ENCODE measurements at regions not wholly inside any gene's neighbourhood (a gene's known extent, or its start where the extent isn't known, plus 50 kb on each side); places are given as distances from the start of the nearest gene placed in this dataset.

DNA sequence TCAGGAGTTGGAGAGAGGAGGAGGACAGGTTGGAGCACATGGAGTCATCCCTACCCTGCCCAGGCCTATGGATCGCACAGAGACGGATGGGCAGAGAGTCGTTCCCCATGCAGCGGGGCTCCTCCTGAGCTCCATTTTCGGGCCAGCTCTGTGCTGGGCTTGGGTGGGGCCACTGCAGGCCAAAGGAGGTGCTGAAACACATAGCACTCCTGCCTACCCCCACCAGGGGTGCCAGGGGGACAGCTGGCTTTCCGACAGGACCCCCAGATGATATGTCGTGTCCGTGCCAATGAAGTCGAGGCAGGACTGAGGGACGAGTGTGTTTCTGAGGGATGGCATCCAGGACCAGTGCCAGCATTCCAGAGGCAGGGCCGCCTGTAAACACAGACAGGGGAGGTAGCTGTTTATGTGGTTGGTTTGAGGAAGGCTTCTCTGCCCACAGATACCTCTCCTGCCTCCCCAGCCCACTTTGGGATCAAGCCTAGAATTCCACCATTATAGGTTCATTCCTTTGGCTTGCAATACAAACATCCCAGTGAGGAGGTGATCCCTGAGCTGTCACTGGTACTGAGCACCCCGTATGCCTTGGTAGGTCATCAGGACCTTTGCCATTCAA, 116.6 kb downstream of the GLI2 start:
- DNase-seq (ENCODE audit: low read depth): no peak

DNA sequence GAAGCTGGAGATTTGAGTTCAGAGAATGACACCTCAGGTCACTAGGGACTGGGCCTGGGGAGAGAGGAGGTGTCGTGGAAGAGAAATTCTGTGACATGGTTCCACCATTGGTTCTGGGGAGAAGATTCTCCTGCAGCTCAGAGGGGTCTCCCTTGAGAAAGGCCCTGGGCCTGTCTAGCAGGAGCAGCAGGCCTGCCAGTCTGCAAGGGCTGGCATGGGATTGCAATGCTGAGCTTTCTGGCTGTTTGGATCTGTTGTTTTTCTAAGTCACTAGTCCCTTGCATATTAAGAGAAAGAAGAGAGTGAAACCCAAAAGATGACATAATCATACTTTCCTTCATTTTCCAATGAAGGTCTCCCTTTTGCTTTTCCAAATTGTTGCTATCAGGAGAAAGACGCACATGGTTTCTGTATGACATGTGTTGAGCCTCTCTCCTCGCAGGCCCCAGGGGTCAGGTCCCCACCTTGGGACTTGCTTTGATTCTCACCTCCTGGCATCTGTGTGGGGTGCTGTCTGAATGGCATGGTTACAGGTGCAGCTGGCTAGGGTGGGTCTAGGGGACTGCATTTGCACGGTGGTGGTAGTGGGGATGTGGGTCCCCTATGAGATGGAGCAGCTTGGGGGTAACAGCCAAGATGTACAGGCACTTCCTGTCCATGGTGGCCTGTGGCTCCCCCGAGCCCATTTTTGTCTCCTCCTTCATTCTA, 117.8 kb downstream of the GLI2 start:
- DNase-seq (ENCODE audit: low read depth): no peak

DNA sequence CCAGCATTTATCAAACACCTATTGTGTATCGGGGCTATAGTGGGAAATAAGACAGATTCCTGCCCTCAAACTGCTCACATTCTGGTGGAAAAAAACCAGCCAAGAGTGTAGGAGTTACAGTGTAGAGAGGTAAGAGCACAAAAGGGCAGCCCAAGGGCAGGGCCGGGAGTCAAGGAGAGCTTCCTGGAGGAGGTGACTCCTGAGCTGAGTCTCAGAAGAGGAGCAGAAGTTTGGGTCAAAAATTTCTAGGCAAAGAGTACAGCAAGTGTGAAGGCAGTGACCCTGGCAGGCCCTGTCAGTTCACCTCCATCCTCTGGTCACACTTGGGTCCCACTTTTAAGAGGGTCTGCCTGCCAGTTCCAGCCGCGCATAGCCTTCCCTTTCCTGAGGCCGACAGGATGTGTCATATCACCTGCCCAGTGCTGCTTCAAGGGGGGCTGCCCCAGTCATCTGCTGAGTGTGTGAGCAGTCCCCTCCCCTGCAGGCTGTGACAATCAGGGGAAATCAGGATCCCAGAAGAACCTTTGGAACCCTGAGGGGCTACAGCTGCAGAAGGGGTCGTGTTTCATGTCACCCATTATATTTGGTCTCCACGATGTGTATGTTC, 118.4 kb downstream of the GLI2 start:
- DNase-seq (ENCODE audit: low read depth): no peak

DNA sequence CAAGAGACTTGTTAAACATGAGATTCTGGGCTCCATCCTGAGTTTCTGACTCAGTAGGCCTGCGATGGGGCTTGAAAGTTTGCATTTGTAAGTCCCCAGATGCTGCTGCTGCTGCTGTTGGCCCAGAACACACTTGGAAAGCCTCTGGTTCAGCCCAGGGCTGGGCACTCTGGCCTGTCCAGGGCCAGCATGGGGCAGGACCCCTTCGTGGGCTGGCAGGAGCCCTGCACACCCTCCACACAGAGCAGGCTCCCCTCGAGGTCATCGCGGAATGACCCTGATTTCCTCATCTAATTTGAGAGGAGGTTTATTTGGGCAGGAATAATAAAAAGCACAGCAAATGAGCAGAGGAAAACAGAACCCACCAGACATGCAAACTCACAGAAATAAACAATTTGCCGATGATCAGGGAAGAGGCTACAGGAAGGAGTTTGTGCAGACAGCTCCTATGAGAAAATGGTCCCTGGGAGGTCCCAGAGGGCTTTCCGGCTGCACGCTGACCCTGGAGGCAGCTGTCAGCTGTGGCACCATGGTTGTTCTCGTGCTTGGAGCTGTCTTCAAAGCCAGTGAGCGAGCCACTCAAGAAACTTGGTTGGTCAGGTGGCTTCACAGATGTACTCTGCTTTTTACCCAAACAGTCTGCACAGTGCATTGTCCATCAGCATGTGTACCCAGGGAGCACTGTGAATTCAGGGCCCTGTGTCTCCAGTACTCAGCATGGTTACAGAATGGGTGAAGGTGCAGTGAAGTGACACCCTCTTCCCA, 119.3 kb downstream of the GLI2 start:
- no peak for DNase-seq (ENCODE audit: low read depth)

DNA sequence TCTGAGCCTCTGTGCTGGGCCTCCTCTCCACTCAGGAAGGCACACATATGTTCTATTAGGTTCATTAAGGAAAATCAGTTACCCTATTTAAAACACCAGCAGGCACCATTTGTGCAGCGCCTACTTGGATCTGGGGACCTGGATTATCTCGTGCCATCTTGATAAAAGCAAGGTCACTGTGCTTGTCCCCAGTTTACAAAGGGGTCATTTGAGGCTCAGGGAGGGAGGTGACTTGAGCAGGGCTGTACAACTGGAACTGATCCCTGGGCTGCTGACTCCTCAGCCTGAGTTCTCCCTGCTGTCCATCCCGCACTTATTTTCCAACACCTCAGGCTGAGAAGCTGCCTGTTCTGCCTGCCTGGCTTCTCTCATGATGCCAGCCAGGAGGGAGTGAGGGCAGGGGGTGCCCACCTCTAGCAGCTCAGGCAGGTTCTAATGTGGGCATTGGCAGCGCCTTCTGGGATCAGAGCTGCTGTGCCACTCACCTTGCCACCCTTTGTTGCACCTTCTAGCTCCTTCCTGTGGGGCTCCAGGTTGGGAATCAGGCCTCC, 120.3 kb downstream of the GLI2 start:
- DNase-seq (ENCODE audit: low read depth): no peak

DNA sequence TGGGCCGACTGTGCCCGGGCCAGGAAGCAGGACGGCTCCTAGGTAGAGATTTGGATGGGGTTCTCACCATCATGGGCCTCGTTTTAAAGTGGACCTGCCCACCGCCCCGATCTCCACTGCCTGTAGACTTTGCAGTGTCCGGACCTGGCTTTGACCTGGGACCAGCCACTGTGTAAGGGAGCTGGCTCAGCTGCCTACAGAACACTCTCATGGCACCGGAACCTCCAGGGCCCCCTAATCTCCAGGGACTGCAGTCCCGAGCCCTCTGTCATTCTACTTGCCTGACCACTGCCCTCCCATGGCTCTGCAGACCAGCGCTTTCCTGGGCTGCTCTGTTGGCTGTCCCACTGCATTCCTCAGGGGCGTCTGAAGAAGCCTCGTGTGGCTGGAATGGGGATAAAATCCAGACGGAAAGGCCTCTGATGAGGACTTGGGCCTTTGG, 120.8 kb downstream of the GLI2 start:
- DNase-seq (ENCODE audit: low read depth): no peak

DNA sequence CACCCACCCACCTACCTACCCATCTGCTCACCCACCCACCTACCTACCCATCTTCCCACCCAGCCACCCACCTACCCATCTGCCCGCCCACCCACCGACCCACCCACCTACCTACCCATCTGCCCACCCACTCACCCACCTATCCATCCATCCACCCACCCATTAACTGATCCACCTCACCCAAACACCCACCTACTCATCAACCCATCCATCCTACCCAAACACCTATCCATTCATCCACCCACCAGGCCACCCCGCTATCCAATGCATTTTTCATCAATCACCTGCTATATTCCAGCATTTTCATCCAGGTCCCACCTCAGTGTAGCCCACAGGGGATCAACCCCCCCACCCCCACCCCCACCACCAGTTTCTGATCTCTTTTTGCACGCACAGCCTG, 121.8 kb downstream of the GLI2 start:
- no peak for DNase-seq (ENCODE audit: low read depth)

DNA sequence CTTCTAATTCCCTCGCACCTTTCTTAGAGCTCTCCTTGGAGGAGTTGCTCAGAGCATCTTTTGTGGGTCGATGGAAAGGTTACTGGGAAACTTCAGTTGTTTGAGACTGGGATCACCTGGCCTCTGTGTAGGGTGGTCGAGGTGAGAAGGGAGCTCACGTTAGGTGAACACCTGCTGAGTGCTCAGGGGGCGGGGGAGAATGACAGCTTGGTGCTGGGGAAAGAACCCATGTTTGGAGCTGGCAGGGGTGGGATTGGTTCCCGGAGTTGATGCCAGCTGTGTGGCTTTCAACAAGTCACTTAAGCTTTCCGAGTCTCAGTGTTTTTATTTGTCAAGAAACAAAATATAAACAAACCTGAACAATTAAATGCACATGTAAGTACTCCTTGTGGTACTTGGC, 122.3 kb downstream of the GLI2 start:
- no peak for DNase-seq (ENCODE audit: low read depth)

DNA sequence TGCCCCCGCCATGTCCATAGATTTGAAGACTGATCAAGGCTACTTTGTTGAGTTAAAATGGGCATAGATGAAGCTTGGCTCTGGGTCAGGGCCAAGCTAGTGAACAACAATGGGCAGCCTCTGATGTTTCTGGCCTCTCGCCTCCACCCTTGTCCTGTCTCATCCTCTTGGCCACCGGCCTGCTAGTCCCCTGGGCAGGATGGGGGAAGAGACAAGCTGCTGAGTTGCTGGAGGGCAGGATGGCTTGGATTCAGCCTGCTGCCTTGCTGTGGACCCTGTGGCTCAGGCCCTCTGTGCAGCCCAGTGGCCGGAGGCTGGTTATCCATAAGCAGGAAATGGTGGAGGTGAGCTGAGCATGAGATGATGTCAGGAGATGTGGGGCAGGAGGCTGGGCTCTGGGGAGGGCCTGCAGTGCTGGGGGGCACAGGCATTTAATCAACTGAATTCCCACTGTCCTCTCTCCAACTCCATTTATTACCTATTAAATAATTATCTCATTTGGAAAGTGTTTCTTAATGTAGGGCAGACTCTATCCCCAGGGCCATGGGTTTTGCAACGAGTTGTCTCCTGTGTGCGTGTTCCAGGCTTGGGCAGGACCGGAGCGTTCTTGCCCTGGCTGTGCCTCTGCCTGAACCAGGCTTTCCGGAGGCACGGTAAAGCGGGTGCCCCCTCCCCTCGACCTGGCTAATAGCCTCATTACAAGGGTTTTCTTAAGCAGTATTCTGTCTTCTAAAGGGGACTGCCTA, 122.9 kb downstream of the GLI2 start:
- DNase-seq (ENCODE audit: low read depth): no peak

DNA sequence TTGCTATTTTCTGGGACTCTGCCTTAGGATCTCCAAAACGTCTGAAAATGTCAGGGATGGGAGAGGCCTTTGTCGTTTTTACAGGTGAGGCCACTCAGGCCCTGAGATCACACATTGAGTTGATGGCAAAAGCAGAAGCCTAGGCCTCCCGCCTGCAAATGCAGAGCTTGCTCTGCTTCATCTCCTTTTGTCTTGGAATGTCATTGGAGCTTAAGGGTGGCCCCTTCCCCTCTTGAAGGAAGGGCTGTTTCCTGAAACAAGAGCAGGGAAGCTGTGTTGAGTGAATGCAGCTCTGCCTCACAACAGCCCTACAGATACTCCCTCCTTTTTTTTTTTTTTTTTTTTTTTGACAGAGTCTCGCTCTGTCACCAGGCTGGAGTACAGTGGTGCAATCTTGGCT, 123.5 kb downstream of the GLI2 start:
- no peak for DNase-seq (ENCODE audit: low read depth)

DNA sequence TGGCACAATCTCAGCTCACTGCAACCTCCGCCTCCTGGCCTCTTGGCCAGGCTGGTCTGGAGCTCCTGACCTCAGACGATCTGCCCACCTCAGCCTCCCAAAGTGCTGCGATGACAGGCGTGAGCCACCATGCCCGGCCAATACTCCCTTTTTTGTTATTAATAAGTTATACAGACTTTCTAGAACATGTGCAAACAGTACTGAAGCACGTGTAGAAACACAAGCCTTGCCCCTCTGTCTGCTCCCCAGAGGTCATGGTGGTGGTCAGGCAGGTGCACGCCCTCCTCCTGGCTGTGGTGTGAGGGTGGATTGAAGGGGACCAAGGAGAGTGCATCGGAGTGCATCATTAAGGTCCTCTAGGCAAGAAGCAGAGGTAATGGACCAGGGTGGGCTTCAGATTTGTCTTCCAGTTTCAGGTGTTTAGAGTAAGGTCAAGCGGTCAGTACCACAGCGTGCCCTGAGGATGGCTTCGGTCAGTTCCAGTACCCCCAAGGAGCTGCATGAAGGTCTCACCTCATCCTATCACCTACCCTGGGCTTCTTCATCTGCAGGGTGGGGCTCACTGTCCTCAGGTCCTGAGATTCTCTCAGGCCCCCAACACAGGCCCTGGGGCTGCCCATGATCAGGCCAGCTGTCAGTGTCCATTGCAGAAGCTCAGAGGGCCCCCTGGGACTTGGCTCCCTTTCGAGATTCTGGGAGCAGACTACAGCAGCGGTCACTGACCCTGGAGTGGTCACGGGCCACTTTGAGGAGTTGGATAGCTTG, 124.3 kb downstream of the GLI2 start:
- no peak for DNase-seq (ENCODE audit: low read depth)

DNA sequence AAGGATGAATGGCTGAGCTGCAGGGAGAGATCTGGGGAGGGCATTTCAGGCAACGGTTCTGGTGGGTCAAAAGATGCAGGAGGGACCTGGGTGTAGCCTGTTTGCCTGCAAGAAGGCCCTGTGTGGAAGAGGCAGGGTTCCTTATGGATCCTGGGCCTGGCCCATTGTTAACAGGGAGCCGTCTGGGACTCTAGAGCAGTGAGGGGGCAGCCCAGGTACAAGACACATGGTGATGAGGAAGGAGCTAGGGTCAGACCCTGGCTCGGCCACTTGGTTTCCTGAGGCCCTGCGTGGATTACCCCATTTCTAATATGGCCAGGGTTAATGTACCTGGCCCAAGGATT, 124.9 kb downstream of the GLI2 start:
- no peak for DNase-seq (ENCODE audit: low read depth)

DNA sequence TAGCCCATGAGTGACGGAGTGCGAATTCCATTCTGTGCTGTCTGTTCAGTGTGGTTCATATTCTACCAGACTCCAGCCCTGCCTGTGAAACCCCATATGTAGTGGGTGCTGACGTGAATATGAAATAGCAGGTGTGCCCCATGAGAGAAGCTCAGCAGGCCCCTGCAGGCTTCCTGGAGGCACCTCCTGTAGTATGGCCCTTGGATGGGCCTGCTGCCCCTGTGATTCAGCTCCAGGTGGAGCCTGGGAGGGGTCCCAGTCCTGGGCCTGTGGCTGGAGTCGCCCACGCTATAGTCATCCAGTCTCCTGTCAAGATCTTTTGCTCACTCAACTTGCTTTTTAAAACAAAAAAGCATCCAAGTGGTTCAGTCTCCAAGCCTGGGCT, 125.5 kb downstream of the GLI2 start:
- DNase-seq (ENCODE audit: low read depth): no peak

DNA sequence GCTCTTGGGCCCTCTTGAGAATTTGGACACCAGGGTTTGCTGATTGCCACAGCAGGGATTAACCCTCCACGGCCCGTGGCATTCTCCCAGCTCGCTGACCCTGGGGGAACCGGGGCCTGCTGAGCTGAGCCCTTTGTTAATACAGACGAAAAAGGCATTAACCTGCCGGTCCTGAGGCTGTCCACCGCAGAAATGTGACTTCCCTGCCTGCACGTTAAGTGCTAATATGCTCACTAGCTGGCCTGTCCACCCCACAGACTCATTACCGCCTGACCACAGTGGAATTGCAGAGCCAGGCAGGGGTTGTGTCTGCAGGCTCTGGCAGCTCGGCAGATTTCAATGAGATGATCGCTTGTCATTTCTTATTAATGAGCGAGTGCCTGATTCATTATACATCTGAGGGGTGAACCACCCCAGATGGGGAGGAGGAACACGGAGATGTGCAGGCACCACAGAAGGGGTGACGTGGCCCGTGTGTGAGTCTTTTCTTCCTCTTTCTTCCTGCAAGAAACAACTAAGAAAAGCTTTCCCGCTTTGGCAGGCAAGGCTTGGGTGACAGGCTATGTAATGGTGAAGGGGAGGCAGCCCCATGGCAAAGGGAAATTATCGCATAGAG, 126.0 kb downstream of the GLI2 start:
- no peak for DNase-seq (ENCODE audit: low read depth)

DNA sequence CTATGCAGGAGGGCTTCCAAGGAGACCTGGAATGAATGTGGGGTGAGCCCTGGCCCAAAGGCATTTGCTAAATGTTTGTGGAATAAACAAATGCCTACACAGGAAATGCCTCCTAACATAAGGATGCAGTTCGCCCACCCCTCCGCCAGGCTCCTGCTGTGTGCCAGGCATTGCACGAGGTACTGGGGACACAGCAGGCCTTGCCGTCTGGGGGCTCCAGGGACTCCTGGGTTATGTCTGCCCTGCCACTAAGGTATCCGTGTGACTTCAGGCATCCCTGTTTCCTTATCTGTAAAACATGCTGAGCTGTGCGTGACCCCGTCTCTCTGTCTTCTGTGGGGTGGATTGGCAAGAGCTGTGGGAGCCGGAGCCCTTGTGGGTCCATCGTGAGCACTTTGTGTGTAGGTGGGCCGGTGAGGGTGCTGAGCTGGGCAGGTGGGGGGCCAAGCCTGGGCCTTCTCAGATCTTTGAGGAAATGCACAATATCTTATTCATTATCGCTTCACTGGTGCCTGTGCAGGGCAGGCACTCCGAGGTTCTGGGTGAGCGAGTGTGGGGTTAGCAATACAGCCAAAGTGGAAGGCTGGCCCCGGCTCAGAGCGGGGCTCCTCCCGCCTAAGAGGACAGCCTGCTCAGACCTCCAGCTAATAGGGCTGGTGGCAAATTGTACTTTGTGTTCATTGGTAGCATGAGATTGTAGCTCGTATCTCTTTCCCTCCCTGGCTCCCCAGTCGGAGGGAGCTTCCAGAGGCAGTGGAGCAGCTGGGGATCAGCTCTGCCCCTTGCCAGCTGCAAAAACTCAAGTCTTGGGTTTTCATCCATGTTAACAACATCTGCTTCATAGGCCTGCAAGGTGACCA, 126.8 kb downstream of the GLI2 start:
- no peak for DNase-seq (ENCODE audit: low read depth)

DNA sequence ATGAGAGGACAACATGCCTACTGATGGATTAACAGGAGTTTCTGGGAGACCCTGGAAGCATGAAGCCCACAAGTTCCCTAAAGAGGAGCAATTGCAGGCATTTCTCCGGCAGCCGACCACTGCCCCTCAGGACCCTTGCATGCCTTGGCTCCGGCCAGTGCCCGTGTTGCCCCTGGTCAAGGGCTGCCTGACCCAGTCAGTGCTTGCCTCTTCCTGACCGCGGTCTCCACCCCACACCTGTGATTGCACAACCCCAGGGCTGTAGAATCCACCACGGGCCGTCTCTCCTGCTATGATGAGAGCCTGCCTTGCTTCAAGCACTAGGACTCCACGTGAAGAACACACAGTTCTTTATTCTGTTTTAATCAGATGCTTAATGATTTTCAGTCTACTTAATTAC, 127.5 kb downstream of the GLI2 start:
- no peak for DNase-seq (ENCODE audit: low read depth)

DNA sequence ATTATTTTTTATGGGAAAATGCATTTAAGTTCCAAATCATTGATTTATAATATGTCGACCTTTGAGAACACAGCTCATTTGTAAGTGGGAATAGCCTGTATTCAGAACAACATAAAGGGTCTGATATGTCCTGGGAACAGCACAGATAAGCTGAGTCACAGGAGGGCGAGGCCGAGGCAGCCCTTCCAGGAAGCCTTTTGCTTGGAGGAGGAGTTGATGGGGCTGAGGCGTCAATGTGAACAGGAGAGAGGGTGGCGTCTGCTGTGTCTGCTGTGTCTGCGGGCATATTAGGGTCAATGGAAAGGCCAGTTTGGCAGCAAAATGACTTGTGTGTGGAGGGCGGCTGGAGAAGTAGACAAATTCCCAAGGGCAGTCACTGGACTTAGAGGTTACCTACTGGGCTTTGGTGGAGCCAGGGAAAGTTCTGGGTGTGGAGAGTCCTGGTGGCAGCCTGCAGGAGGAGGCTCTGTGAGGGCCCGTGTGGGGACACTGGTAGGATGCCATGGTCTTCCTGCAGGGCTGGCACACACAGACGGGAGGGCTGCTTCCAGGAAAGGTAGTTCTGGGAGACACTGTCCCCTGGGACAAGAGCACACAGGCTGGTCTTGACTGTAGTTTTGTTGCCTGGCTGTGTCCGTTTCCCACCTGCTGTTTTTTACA, 128.1 kb downstream of the GLI2 start:
- DNase-seq (ENCODE audit: low read depth): no peak

DNA sequence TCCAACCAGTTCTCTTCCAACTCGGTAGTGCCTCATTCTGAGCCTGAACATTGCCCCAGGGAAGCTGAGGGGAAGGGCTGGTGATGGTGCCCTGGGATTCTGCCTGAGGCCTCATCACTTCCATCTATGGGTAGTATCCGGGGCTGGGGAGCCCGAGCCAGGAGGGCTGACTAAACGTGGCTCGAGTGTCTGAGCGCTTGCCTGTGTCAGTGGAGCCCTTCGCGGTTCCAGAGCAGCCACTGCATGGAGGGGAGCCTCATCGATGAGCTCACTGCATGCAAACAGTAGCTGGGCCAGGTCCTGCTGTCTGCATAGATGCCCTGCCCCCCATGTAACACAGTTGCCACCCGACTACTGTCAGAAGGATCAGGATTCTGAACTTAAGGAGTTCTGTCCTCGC, 129.3 kb downstream of the GLI2 start:
- no peak for DNase-seq (ENCODE audit: low read depth)

DNA sequence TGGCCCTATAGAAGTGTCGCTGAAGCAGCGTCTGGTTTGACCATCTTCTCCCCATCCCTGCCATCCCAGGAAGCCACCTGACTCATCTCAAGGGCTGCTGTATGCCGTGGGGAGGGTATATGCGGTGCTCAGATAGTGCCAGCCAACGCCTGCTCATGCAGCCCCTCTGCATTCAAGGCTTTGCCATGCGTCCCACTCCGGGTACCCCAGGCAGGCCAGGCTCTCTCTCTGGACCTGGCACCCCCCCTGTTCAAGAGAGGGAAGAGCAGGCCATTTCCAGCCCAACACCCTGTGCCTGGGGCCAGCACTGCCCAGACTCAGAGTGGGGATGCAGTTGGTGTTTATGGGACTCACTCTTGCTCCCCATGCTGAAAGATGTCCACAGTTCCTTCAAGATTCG, 130.0 kb downstream of the GLI2 start:
- DNase-seq (ENCODE audit: low read depth): no peak

Data from HS-5 (cell line).